CD1c-positive myeloid dendritic cell (primary cell): ENCODE measurements at regions not wholly inside any gene's neighbourhood (a gene's known extent, or its start where the extent isn't known, plus 50 kb on each side); places are given as distances from the start of the nearest gene placed in this dataset.
"Not testable (repeated sequence)": the region's sequence is repeated elsewhere in the genome, so short reads cannot be mapped to it uniquely, and the experiment has no call there.

Source experiments
- DNase-seq: peaks from one replicate; pipeline ENCODE4 v3.0.0-alpha.2; 2016; ENCODE audit errors: extremely low spot score

GRCh38 chr11:37177721-37178120, 579.7 kb upstream of the RAG2 start:
- DNase-seq: no peak

DNA sequence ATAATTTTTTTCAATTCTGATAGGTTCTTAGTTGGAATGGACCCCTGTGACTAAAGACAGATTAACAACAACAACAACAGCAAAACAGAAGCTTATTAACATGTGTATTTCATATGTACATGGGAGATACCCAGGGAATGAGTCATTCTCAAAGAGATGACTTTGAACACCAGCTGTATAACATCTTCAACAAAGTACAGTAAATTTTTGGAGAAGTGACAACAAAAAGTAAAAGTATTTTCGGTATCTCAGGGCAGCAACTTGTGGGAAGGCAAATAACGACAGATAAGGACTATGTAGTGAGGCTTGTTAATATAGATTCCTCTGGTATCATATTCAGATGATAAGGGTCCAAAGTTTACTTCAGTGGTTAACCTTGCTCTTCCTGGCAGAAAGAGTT, 573.4 kb upstream of the RAG2 start:
- no peak for DNase-seq

DNA sequence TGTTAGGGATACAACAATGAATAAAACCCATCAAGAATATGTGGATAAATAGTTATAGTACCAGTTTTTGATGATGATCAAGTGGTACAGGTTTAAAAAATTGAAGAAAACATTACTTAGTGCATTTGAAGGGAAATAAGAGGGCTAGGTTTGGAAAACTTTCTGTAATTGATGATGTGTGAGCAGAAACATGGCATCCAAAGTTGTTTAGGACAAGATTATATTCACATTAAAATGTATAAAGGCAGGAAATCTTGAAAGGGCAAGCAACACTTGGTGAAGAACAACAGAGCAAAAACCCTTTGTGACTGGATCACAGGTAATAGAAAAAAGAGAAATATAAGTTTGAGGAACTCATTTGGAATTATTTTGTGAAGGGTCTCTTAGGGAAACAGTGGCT, 572.3 kb upstream of the RAG2 start:
- no peak for DNase-seq

DNA sequence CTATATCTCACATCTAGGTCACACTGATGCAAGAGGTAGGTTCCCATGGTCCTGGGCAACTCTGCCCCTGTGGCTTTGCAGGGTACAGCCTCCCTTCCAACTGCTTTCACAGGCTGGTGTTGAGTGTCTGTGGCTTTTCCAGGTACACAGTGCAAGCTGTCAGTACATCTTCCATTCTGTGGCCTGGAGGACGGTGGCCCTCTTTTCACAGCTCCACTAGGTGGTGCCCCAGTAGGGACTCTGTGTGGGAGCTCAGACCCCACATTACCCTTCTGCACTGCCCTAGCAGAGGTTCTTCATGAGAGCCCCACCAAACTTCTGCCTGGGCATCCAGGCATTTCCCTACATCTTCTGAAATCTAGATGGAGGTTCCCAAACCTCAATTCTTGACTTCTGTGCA, 547.4 kb upstream of the RAG2 start:
- not testable (repeated sequence) for DNase-seq

DNA sequence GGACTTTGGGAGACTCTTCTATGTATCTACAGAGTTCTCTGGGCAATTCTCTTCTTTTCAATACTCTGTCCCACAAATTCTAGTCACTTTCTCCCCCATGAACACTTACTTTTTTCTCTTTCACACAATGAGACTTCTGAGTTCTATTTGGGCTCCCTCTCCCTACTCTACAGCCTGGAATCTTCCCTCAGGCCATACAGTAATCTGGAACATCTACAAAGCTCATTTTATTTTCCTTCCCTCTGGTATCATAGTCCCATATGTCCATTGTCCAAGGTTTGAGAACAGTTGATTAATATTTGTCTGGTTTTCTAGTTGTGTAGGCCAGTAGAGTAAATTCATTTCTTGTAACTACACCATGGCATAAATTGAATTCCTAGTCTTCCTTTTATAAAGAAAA, 544.6 kb upstream of the RAG2 start:
- DNase-seq: no peak

GRCh38 chr11:37141707-37142106, 543.7 kb upstream of the RAG2 start:
- DNase-seq: no peak

DNA sequence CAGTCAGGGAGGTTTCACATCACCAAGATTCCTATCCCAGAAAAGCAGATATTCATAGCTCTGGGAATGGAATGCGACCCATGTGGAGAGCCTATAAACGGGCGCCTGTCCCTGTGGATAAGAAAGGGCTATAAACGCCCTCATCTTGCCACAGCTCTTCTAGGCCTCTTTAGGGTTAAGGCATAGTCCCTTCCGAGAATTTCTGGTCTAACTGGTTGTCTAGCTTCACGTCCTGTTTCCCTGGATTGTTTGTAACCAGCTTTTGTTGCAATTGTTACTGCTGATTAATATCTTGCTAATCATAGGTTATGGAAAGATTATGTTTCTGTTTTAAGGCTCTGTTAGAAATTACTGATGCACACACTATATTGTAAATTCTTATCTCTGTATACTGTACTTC, 537.6 kb upstream of the RAG2 start:
- not testable (repeated sequence) for DNase-seq

- no peak for DNase-seq
Measured at GRCh38 chr11:37134637-37135036, 536.6 kb upstream of the RAG2 start.

DNA sequence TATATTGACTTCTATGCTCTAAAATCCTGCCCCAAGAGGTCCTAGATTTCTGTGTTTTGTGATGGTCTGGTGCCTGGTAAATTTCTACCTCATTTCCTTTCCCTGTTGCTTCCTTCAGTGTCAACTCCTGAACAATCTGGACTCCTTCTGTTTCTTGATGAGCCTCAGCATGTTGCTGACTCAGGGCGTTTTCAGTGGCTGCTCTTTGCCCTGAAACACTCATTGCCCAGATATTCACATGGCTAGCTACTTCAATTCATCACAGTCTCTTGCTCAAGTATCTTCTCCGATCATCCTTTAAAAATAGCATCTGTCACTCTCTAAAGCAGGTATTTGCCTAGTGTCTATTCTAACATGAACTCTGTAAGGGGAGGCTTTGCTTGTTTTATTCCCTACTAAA, 526.3 kb upstream of the RAG2 start:
- no peak for DNase-seq

GRCh38 chr11:37115963-37116362, 517.9 kb upstream of the RAG2 start:
- no peak for DNase-seq

GRCh38 chr11:37110385-37110784, 512.3 kb upstream of the RAG2 start:
- DNase-seq: no peak

DNA sequence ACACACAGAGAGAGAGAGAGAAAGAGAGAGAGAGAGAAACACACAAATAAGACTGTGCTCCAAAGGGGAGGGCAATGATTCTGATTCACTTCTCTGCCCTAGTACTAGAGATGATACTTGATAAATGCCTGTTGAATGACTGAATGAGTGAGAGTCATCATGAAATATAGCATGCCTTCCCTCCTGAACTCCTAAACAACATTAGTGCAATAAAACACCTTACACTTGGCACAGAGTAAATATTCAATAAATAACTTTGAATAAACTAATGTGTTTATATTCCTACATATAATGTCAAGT, 511.2 kb upstream of the RAG2 start:
- DNase-seq: no peak

- no peak for DNase-seq
Measured at GRCh38 chr11:37108436-37109285, 510.6 kb upstream of the RAG2 start.

GRCh38 chr11:37107831-37108230, 509.8 kb upstream of the RAG2 start:
- no peak for DNase-seq

DNA sequence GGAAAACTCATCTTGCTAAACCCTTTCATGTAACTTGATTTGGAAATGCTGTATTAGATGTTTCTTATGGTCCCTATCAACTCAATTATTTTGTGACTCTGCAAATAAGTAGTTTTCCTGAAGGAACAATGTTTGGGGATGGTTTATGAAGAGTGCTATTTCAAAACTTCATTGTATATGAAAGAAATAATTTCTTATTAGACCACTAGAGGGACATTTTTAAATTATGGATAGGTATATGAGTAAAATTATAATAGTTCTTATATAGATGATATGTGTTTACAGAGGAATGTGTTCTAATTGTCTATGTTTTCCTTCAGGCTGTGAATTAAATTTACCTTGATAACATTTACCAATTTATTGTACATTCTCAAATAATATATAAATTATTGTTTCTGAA, 509.4 kb upstream of the RAG2 start:
- DNase-seq: no peak

- no peak for DNase-seq
Measured at GRCh38 chr11:37105427-37105826, 507.4 kb upstream of the RAG2 start.

- DNase-seq: no peak
Measured at GRCh38 chr11:37104380-37104779, 506.3 kb upstream of the RAG2 start.

GRCh38 chr11:37100008-37100407, 502.0 kb upstream of the RAG2 start:
- no peak for DNase-seq

- no peak for DNase-seq
Measured at GRCh38 chr11:37092487-37092886, 494.5 kb upstream of the RAG2 start.

- DNase-seq: no peak
Measured at GRCh38 chr11:37089439-37089838, 491.4 kb upstream of the RAG2 start.

DNA sequence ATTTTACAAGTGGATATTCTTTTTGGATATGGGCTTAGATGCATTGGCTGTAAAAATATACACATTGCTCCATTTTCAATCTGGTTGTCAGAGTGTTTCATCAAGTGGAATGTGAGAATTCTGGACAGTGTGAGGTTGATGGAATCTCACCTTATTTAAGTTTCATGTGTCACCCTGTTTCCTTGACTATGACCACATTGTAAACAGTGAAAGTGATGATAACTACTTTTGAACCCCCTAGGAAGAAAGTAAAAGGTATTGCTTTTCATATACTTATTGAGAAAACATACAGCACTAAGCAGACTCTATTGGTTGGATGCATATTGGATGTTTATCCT, 490.5 kb upstream of the RAG2 start:
- no peak for DNase-seq

- no peak for DNase-seq
Measured at GRCh38 chr11:37087650-37088572, 489.9 kb upstream of the RAG2 start.

DNA sequence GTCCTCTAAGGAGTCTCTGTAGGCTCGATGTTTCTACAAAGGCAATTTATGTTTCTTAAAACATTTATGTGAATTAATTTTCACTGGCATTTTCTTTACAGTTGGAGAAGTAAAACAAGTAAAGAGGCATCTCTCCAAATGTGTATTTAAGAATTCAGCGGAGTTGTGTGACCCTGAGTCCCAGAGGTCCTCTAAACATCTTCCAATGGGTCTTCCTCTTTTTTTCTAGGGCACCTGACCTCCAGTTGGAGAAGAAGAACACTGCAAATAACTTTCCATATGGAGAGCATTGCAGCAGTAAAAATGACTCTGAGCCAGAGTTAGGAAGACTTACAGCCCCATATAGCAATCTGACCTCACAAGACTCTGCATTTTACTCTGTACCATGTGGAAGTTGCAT, 480.5 kb upstream of the RAG2 start:
- DNase-seq: no peak
